Mesenchymal stem cell (in vitro differentiated cells and primary cell): ENCODE measurements at regions not wholly inside any gene's neighbourhood (a gene's known extent, or its start where the extent isn't known, plus 50 kb on each side); places are given as distances from the start of the nearest gene placed in this dataset.

Source experiments
- DNase-seq: peaks from one replicate; pipeline ENCODE4 v3.0.0-alpha.2; 2013
- H2AFZ ChIP-seq: one replicate; pipeline ENCODE4 v1.6.1; 2013; ENCODE audit warnings: low read depth, mild to moderate bottlenecking, control low read depth, inconsistent platforms, low read length, moderate library complexity
- H2AK5ac ChIP-seq: 2 replicates; pipeline ENCODE4 v1.6.1; 2013; ENCODE audit warnings: low read length, moderate library complexity, mild to moderate bottlenecking, inconsistent platforms; ENCODE audit not compliant: severe bottlenecking
- H2BK120ac ChIP-seq: one replicate; pipeline ENCODE4 v1.6.1; 2013; ENCODE audit warnings: low read depth, mild to moderate bottlenecking, inconsistent platforms, low read length, moderate library complexity
- H2BK12ac ChIP-seq, 2 experiments: one replicate each; pipeline ENCODE4 v1.6.1; 2013; ENCODE audit warnings: inconsistent platforms in 2 of 2, low read length in 2 of 2, mild to moderate bottlenecking in 2 of 2, moderate library complexity in 2 of 2, control low read depth in 1 of 2
- H2BK15ac ChIP-seq: one replicate; pipeline ENCODE4 v1.6.1; 2013; ENCODE audit warnings: mild to moderate bottlenecking, low read depth, inconsistent platforms; ENCODE audit not compliant: poor library complexity, severe bottlenecking
- H2BK5ac ChIP-seq: 2 replicates; pipeline ENCODE4 v1.6.1; 2013; ENCODE audit warnings: low read depth, mild to moderate bottlenecking, low read length, control low read depth, inconsistent platforms; ENCODE audit not compliant: poor library complexity, severe bottlenecking
- H3K14ac ChIP-seq, 2 experiments: one replicate each; pipeline ENCODE4 v1.6.1; 2013; ENCODE audit warnings: inconsistent platforms in 2 of 2, low read length in 2 of 2, control low read depth in 1 of 2, mild to moderate bottlenecking in 1 of 2, moderate library complexity in 1 of 2
- H3K18ac ChIP-seq, 2 experiments: one replicate each; pipeline ENCODE4 v1.6.1; 2013; ENCODE audit warnings: inconsistent platforms in 2 of 2, low read length in 2 of 2, control low read depth in 1 of 2, low read depth in 1 of 2, mild to moderate bottlenecking in 1 of 2
- H3K23ac ChIP-seq, 2 experiments: one replicate each; pipeline ENCODE4 v1.6.1; 2013; ENCODE audit warnings: inconsistent platforms in 2 of 2, low read length in 2 of 2, mild to moderate bottlenecking in 2 of 2, moderate library complexity in 2 of 2, control low read depth in 1 of 2
- H3K27ac ChIP-seq: 2 replicates; pipeline ENCODE4 v1.5.1; 2013; ENCODE audit warnings: mild to moderate bottlenecking, moderate library complexity, low read length, control low read depth, inconsistent platforms; ENCODE audit not compliant: poor library complexity, severe bottlenecking
- H3K27me3 ChIP-seq, 2 experiments: 2 replicates each; pipeline versions ENCODE4 v1.6.1 to v1.7.0; 2013; ENCODE audit warnings: low read length in 2 of 2, mild to moderate bottlenecking in 2 of 2, moderate library complexity in 2 of 2, control low read depth in 1 of 2, inconsistent platforms in 1 of 2; ENCODE audit not compliant: control insufficient read depth in 1 of 2, insufficient read depth in 1 of 2
- H3K36me3 ChIP-seq, 2 experiments: 2 replicates each; pipeline versions ENCODE4 v1.6.1 to v1.7.0; 2013; ENCODE audit warnings: low read length in 2 of 2, control low read depth in 1 of 2, inconsistent platforms in 1 of 2, low read depth in 1 of 2, mild to moderate bottlenecking in 1 of 2; ENCODE audit not compliant: insufficient read depth in 2 of 2, control insufficient read depth in 1 of 2
- H3K4ac ChIP-seq, 2 experiments: one replicate each; pipeline ENCODE4 v1.6.1; 2013; ENCODE audit warnings: inconsistent platforms in 2 of 2, low read length in 2 of 2, mild to moderate bottlenecking in 2 of 2, moderate library complexity in 2 of 2, control low read depth in 1 of 2, low read depth in 1 of 2
- H3K4me1 ChIP-seq: 2 replicates; pipeline ENCODE4 v1.6.1; 2013; ENCODE audit warnings: low read depth, low read length, control low read depth; ENCODE audit not compliant: control insufficient read depth, insufficient read depth
- H3K4me2 ChIP-seq: 2 replicates; pipeline ENCODE4 v1.6.1; 2013; ENCODE audit warnings: low read length, mild to moderate bottlenecking, inconsistent platforms; ENCODE audit not compliant: poor library complexity, severe bottlenecking
- H3K4me3 ChIP-seq, 2 experiments: 2 replicates each; pipeline versions ENCODE4 v1.5.1 to v1.7.0; 2013; ENCODE audit warnings: low read length in 2 of 2, mild to moderate bottlenecking in 2 of 2, control low read depth in 1 of 2, low read depth in 1 of 2; ENCODE audit not compliant: insufficient read depth in 1 of 2
- H3K79me1 ChIP-seq: replicated peaks from 2 replicates; pipeline ENCODE4 v1.6.1; 2013; ENCODE audit warnings: mild to moderate bottlenecking, control low read depth, low read length, inconsistent platforms; ENCODE audit not compliant: poor library complexity, severe bottlenecking
- H3K9ac ChIP-seq: 2 replicates; pipeline ENCODE4 v1.7.0; 2013; ENCODE audit warnings: mild to moderate bottlenecking, low read length, moderate library complexity
- H3K9me3 ChIP-seq: 2 replicates; pipeline ENCODE4 v1.7.0; 2013; ENCODE audit warnings: mild to moderate bottlenecking, low read length; ENCODE audit not compliant: control insufficient read depth
- H4K8ac ChIP-seq: one replicate; pipeline ENCODE4 v1.6.1; 2013; ENCODE audit warnings: inconsistent platforms, mild to moderate bottlenecking, low read length, moderate library complexity
- H4K91ac ChIP-seq: one replicate; pipeline ENCODE4 v1.6.1; 2013; ENCODE audit warnings: mild to moderate bottlenecking, low read length, inconsistent platforms
- WGBS: methylation state at CpG from one replicate; pipeline ENCODE4 v1.1.7; 2013; ENCODE audit warnings: mixed read lengths; 5-methylcytosine and 5-hydroxymethylcytosine counted together

DNA sequence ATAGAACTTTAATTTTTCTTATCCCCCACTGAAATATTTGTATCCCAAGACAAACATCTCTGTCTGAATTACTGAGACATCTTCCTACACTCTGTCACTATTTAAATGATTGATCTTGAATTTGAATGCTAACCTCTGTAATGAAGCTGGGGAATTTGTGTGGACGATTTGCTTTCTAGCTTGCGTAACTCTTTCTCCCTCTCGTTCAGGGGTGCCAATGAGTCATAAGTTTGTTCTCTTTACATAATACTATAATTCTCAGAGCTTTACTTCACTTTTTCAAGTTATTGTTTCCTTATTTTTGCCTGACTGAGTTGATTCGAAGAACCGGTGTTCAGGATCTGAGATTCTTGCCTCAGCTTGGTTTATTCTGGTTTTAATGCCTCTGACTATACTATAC is 783.3 kb upstream of the CADM2 start:
- Histone ChIP-seq H3K4me2 (no peak overlapping the region), H3K4me1 (no peaks in the 10 kb centered on the region), H3K27me3 (no peaks in the 10 kb centered on the region), H3K23ac (no peak overlapping the region), H3K79me1 (no peaks in the 10 kb centered on the region), H3K4me3 (no peak overlapping the region), H3K36me3 (no peaks in the 10 kb centered on the region), H3K14ac (no peak overlapping the region), H3K18ac (no peak overlapping the region), H2AFZ (no peak overlapping the region), H2BK12ac (no peak overlapping the region), H2BK15ac (no peak overlapping the region), H2AK5ac (no peak overlapping the region), H3K9me3 (peaks cover 47% of the 10 kb centered on the region), H3K27ac (no peak overlapping the region), H3K4ac (no peak overlapping the region), H4K8ac (no peak overlapping the region), H3K9ac (no peak overlapping the region), H2BK5ac (no peak overlapping the region), H4K91ac (no peak overlapping the region), H2BK120ac (no peak overlapping the region)
- 67% methylated on average over 1 of the region's 5 CpGs for WGBS
- no peak for DNase-seq

- Histone ChIP-seq H3K18ac (no peak overlapping the region), H2BK5ac (no peak overlapping the region), H2AFZ (no peak overlapping the region), H3K9ac (no peak overlapping the region), H3K23ac (no peak overlapping the region), H2AK5ac (no peak overlapping the region), H2BK120ac (no peak overlapping the region), H3K4me1 (no peaks in the 10 kb centered on the region), H2BK15ac (no peak overlapping the region), H3K36me3 (no peaks in the 10 kb centered on the region), H3K79me1 (no peaks in the 10 kb centered on the region), H4K91ac (no peak overlapping the region), H2BK12ac (no peak overlapping the region), H3K4me3 (no peak overlapping the region), H3K27me3 (no peaks in the 10 kb centered on the region), H3K4me2 (no peak overlapping the region), H3K27ac (no peak overlapping the region), H3K9me3 (peaks cover 25% of the 10 kb centered on the region), H3K14ac (no peak overlapping the region), H4K8ac (no peak overlapping the region), H3K4ac (no peak overlapping the region)
- 71% methylated on average over 2 of the region's 2 CpGs for WGBS
- DNase-seq: no peak
These were observed 773.9 kb upstream of the CADM2 start for GRCh38 chr3:84184937-84185336.

GRCh38 chr3:84194029-84194428 is 764.8 kb upstream of the CADM2 start:
- no peak overlapping the region for H2AK5ac ChIP-seq
- no peaks in the 10 kb centered on the region for H3K4me1 ChIP-seq
- H2BK12ac ChIP-seq: no peak overlapping the region
- no peaks in the 10 kb centered on the region for H3K36me3 ChIP-seq
- whole genome bisulfite sequencing: no CpG with 5 or more reads among the region's 1 CpG
- no peak overlapping the region for H2BK5ac ChIP-seq
- no peaks in the 10 kb centered on the region for H3K79me1 ChIP-seq
- H3K4me3 ChIP-seq: no peak overlapping the region
- H3K27ac ChIP-seq: no peak overlapping the region
- no peak for DNase-seq
- no peak overlapping the region for H2AFZ ChIP-seq
- no peaks in the 10 kb centered on the region for H3K27me3 ChIP-seq
- no peak overlapping the region for H2BK120ac ChIP-seq
- no peak overlapping the region for H3K18ac ChIP-seq
- H3K4ac ChIP-seq: no peak overlapping the region
- H3K23ac ChIP-seq: no peak overlapping the region
- no peak overlapping the region for H3K14ac ChIP-seq
- no peak overlapping the region for H4K8ac ChIP-seq
- H3K9me3 ChIP-seq: peaks cover 20% of the 10 kb centered on the region
- no peak overlapping the region for H4K91ac ChIP-seq
- no peak overlapping the region for H2BK15ac ChIP-seq
- no peak overlapping the region for H3K4me2 ChIP-seq
- no peak overlapping the region for H3K9ac ChIP-seq

DNA sequence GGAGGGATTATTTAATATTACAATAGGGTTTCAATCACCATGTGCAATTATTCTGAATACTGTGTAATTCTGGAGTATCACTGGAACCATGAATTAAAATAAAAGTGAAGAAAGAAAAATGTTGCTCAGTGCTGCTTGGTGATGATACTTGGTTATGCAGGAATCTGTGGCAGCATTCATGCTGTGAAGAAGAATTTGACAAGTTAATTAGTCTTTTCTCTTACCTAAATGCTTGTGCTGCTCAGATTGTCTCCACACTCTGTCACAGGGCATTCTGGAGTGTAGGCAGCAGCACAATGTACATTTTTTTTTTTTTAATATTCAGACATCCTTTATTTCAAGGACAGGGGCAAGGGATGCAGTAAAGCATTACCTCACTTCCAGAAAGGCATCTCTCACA is 749.3 kb upstream of the CADM2 start:
- Histone ChIP-seq H3K27ac (no peak overlapping the region), H3K9ac (no peak overlapping the region), H3K4ac (no peak overlapping the region), H4K8ac (no peak overlapping the region), H3K79me1 (no peaks in the 10 kb centered on the region), H3K27me3 (no peaks in the 10 kb centered on the region), H2BK12ac (no peak overlapping the region), H2BK120ac (no peak overlapping the region), H4K91ac (no peak overlapping the region), H3K4me1 (no peaks in the 10 kb centered on the region), H2BK15ac (no peak overlapping the region), H2BK5ac (no peak overlapping the region), H2AFZ (no peak overlapping the region), H2AK5ac (no peak overlapping the region), H3K36me3 (no peaks in the 10 kb centered on the region), H3K4me3 (no peak overlapping the region), H3K4me2 (no peak overlapping the region), H3K9me3 (peaks cover 45% of the 10 kb centered on the region), H3K23ac (no peak overlapping the region), H3K18ac (no peak overlapping the region), H3K14ac (no peak overlapping the region)
- DNase-seq: no peak
